ENCODE measurements at regions not wholly inside any gene's neighbourhood (a gene's known extent, or its start where the extent isn't known, plus 50 kb on each side); places are given as distances from the start of the nearest gene placed in this dataset.

GRCh38 chr6:141041596-141042087 lies 1091.1 kb upstream of the GJE1 start:
- no peak for DNase-seq (ENCODE audit: low read depth, low spot score)
- Mint-ChIP-seq H3K27me3 (ENCODE audit: low read depth) (no peaks in the 10 kb centered on the region), H3K4me1 (no peaks in the 10 kb centered on the region), H3K4me3 (no peak overlapping the region), H3K27ac (ENCODE audit: unreplicated experiment) (no peak overlapping the region), H3K36me3 (ENCODE audit: low read depth) (peaks cover 13% of the 10 kb centered on the region), H3K9me3 (peaks cover 14% of the 10 kb centered on the region)
- TF ChIP-seq, protein P1, sequence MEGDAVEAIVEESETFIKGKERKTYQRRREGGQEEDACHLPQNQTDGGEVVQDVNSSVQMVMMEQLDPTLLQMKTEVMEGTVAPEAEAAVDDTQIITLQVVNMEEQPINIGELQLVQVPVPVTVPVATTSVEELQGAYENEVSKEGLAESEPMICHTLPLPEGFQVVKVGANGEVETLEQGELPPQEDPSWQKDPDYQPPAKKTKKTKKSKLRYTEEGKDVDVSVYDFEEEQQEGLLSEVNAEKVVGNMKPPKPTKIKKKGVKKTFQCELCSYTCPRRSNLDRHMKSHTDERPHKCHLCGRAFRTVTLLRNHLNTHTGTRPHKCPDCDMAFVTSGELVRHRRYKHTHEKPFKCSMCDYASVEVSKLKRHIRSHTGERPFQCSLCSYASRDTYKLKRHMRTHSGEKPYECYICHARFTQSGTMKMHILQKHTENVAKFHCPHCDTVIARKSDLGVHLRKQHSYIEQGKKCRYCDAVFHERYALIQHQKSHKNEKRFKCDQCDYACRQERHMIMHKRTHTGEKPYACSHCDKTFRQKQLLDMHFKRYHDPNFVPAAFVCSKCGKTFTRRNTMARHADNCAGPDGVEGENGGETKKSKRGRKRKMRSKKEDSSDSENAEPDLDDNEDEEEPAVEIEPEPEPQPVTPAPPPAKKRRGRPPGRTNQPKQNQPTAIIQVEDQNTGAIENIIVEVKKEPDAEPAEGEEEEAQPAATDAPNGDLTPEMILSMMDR (conservative IDR thresholded peaks at IDR 0.05): no peak

GRCh38 chr6:141035312-141036200 lies 1097.2 kb upstream of the GJE1 start:
- TF ChIP-seq, protein P1 (conservative IDR thresholded peaks at IDR 0.05): no peak
- Mint-ChIP-seq H3K4me1 (no peaks in the 10 kb centered on the region), H3K36me3 (ENCODE audit: low read depth) (no peaks in the 10 kb centered on the region), H3K4me3 (no peak overlapping the region), H3K9me3 (no peaks in the 10 kb centered on the region), H3K27ac (ENCODE audit: unreplicated experiment) (no peak overlapping the region), H3K27me3 (ENCODE audit: low read depth) (no peaks in the 10 kb centered on the region)
- no peak for DNase-seq (ENCODE audit: low read depth, low spot score)

GRCh38 chr6:141033101-141033500 lies 1099.6 kb upstream of the GJE1 start:
- H3K9me3 Mint-ChIP-seq: no peaks in the 10 kb centered on the region
- no peaks in the 10 kb centered on the region for H3K36me3 Mint-ChIP-seq (ENCODE audit: low read depth)
- no peaks in the 10 kb centered on the region for H3K27me3 Mint-ChIP-seq (ENCODE audit: low read depth)
- H3K27ac Mint-ChIP-seq (ENCODE audit: unreplicated experiment): no peak overlapping the region
- TF ChIP-seq, protein P1 (conservative IDR thresholded peaks at IDR 0.05): no peak
- DNase-seq (ENCODE audit: low read depth, low spot score): no peak
- H3K4me1 Mint-ChIP-seq: no peaks in the 10 kb centered on the region
- no peak overlapping the region for H3K4me3 Mint-ChIP-seq

DNA sequence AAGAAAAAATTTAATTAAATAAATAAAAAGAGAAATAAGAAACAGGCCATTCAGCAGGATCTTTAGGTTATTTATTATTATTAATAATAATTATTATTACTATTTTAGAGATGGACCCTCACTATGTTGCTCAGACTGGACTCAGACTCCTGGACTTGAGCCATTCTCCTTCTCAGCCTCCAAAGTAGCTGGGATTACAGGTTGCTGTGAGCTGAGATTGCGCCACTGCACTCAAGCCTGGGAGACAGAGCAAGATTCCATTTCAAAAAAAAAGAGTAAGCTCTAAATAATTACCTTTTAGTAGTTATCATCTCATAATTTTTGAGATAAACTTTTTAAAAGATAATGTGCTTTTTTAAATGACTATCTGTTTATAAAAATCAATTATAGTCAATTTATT lies 1102.8 kb upstream of the GJE1 start:
- Mint-ChIP-seq H3K9me3 (peaks cover 2% of the 10 kb centered on the region), H3K27me3 (ENCODE audit: low read depth) (no peaks in the 10 kb centered on the region), H3K4me1 (no peaks in the 10 kb centered on the region), H3K36me3 (ENCODE audit: low read depth) (peaks cover 2% of the 10 kb centered on the region), H3K4me3 (no peak overlapping the region), H3K27ac (ENCODE audit: unreplicated experiment) (no peak overlapping the region)
- DNase-seq (ENCODE audit: low read depth, low spot score): no peak
- TF ChIP-seq, protein P1 (conservative IDR thresholded peaks at IDR 0.05): no peak

DNA sequence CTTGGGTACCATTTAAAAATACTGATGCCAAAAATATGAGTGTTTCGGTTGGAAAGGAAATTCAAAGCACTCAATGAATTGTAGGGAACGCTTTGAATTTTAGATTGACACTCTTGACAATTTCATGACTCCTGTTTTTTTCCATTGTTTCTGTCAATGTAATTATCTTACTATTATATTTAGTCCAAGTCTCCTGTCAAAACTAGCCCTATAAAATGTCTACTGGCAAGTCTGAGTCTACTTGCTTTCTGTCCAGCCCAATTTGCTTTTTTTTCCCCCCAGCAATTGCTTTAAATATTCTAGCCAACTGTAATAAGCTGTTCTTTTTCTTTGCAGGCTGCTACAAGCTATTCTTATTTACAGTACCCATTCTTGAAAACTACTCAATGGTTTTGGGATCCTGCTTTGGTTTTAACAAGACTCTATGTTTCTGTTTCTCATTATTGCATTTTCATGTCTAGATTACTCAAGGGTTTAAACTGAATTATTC lies 1103.9 kb upstream of the GJE1 start:
- H3K27ac Mint-ChIP-seq (ENCODE audit: unreplicated experiment): no peak overlapping the region

More for the DNA sequence above, 1103.9 kb upstream of the GJE1 start:
- no peaks in the 10 kb centered on the region for H3K27me3 Mint-ChIP-seq (ENCODE audit: low read depth)
- H3K9me3 Mint-ChIP-seq: peaks cover 2% of the 10 kb centered on the region
- no peaks in the 10 kb centered on the region for H3K4me1 Mint-ChIP-seq
- H3K4me3 Mint-ChIP-seq: no peak overlapping the region
- H3K36me3 Mint-ChIP-seq (ENCODE audit: low read depth): peaks cover 2% of the 10 kb centered on the region
- no peak for DNase-seq (ENCODE audit: low read depth, low spot score)
- TF ChIP-seq, protein P1 (conservative IDR thresholded peaks at IDR 0.05): no peak

All from neural crest cell (in vitro differentiated cells).